ENCODE measurements at regions not wholly inside any gene's neighbourhood (a gene's known extent, or its start where the extent isn't known, plus 50 kb on each side); places are given as distances from the start of the nearest gene placed in this dataset.

- H3K4me3 ChIP-seq, result no peak overlapping the region
- no peak overlapping the region for H3K27ac ChIP-seq
- TF ChIP-seq CTCF (IDR thresholded peaks at IDR 0.05), result no peak
- no peak for DNase-seq (ENCODE audit: low spot score)
Measured at GRCh38 chr18:73790587-73790986, 357.0 kb downstream of the FBXO15 start.

GRCh38 chr18:73787316-73787715 is 360.3 kb downstream of the FBXO15 start:
- no peak for DNase-seq (ENCODE audit: low spot score)
- no peak overlapping the region for H3K4me3 ChIP-seq
- H3K27ac ChIP-seq, result no peak overlapping the region
- TF ChIP-seq CTCF (IDR thresholded peaks at IDR 0.05), result no peak

- TF ChIP-seq CTCF (IDR thresholded peaks at IDR 0.05), result no peak
- no peak for DNase-seq (ENCODE audit: low spot score)
- H3K27ac ChIP-seq, result no peak overlapping the region
- no peak overlapping the region for H3K4me3 ChIP-seq
Measured at GRCh38 chr18:73785300-73785699, 362.3 kb downstream of the FBXO15 start.

- DNase-seq (ENCODE audit: low spot score), result no peak
- no peak overlapping the region for H3K27ac ChIP-seq
- no peak overlapping the region for H3K4me3 ChIP-seq
- TF ChIP-seq CTCF (IDR thresholded peaks at IDR 0.05), result no peak
Measured at GRCh38 chr18:73784853-73785252, 362.8 kb downstream of the FBXO15 start.

GRCh38 chr18:73782405-73782804 is 365.2 kb downstream of the FBXO15 start:
- H3K27ac ChIP-seq, result no peak overlapping the region
- H3K4me3 ChIP-seq, result no peak overlapping the region
- DNase-seq (ENCODE audit: low spot score), result no peak
- no peak for TF ChIP-seq CTCF (IDR thresholded peaks at IDR 0.05)

GRCh38 chr18:73780218-73780617 is 367.4 kb downstream of the FBXO15 start:
- DNase-seq (ENCODE audit: low spot score), result no peak
- no peak for TF ChIP-seq CTCF (IDR thresholded peaks at IDR 0.05)
- Histone ChIP-seq H3K4me3 (no peak overlapping the region), H3K27ac (no peak overlapping the region)

GRCh38 chr18:73778032-73778359 is 369.6 kb downstream of the FBXO15 start:
- Histone ChIP-seq H3K27ac (no peak overlapping the region), H3K4me3 (no peak overlapping the region)
- DNase-seq (ENCODE audit: low spot score), result no peak
- no peak for TF ChIP-seq CTCF (IDR thresholded peaks at IDR 0.05)

Measured in coronary artery (tissue), 2 donors.